ENCODE measurements at regions not wholly inside any gene's neighbourhood (a gene's known extent, or its start where the extent isn't known, plus 50 kb on each side); places are given as distances from the start of the nearest gene placed in this dataset.

DNA sequence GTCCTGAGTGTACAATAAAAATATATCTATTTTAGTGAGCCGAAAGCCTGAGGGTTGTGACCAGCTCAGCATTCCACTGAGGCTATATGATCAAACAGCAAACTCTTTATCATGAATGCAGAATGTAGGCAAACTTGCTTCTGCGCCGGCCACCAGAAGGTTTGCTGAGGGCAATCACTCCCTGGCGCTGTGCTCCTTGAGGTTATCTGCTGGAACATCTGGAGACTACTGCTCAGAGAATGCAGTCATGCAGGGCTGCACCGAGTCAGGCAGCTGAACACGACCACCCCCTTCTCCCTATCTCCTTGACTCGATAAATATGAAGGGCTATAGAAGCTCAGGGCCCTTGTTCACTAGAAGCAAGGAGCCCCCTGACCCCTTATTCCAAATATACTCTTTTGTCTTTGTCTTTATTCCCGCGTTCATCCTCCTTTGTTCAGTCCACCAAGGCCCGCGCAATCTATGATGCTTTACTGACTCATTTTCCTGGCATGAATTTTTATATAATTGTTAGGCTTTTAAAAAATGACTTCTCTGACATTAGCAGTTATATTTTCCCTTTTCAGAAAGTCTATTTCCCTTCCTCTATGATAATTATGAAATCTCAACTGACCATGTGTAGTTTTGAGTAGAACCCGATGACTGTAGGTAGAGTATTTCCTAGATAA lies 1089.3 kb downstream of the SLC16A7 start:
- H3K9me3 ChIP-seq (replicated peaks; ENCODE audit: control insufficient read depth, low read depth, low read length): peaks cover 15% of the 10 kb centered on the region
- H3K4me3 ChIP-seq (ENCODE audit: low read length): no peak overlapping the region
- H3K27me3 ChIP-seq (ENCODE audit: control insufficient read depth, insufficient read depth, low read length): no peaks in the 10 kb centered on the region
- WGBS (ENCODE audit: insufficient coverage): 54% methylated on average over 5 of the region's 12 CpGs
- H3K4me1 ChIP-seq (ENCODE audit: control insufficient read depth, insufficient read depth, low read length): no peaks in the 10 kb centered on the region
- H3K27ac ChIP-seq (ENCODE audit: low read length): no peak overlapping the region
- no peak for DNase-seq
- no peaks in the 10 kb centered on the region for H3K36me3 ChIP-seq (ENCODE audit: control insufficient read depth, insufficient read depth, low read length)

DNA sequence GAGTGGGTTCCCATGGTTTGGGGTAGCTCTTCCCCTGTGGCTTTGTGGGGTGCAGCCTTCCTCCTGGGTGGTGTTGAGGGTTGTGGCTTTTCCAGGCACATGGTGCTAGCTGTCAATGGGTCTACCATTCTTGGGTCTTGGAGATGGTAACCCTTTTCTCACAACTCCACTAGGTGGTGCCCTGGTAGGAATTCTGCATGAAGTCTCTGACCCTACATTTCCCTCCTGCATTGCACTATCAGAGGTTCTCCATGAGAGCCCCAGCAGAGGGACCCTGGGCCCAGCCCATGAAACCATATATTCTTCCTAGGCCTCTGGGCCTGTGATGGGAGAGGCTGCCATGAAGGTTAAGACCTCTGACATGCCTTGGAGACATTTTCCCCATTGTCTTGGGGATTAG lies 1093.3 kb downstream of the SLC16A7 start:
- no peak overlapping the region for H3K4me3 ChIP-seq (ENCODE audit: low read length)
- H3K27me3 ChIP-seq (ENCODE audit: control insufficient read depth, insufficient read depth, low read length): no peaks in the 10 kb centered on the region
- no peaks in the 10 kb centered on the region for H3K36me3 ChIP-seq (ENCODE audit: control insufficient read depth, insufficient read depth, low read length)
- DNase-seq: no peak
- H3K9me3 ChIP-seq (replicated peaks; ENCODE audit: control insufficient read depth, low read depth, low read length): peaks cover 10% of the 10 kb centered on the region
- no peaks in the 10 kb centered on the region for H3K4me1 ChIP-seq (ENCODE audit: control insufficient read depth, insufficient read depth, low read length)
- no peak overlapping the region for H3K27ac ChIP-seq (ENCODE audit: low read length)

DNA sequence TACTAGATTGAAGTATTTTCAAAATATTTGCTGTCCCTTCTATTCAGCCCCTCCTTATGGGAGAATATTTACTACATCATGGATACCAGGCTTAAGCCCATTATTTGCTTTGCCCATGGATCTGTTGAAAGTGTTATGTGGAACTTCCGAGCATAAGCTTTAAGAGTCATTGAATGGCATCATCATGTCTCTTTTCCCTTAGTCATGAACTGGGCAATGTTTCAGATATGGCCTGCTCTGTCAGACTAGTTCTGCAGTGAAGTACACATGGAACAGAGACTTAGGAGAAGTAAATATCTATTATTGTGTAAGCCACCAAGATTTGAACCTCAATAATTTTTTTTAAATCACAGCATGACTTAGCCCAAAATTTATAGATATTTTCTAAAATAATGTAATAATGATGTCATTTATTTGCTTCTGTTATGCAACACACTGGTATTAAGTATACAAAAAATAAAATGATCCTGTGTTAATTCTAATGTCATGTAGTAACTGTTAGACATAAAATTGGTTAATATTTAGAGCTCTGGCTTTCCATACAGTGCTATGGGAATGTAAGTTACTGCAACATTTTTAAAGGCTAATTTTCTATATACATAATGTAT lies 1097.3 kb downstream of the SLC16A7 start:
- no CpG with 5 or more reads among the region's 1 CpG for WGBS (ENCODE audit: insufficient coverage)

GRCh38 chr12:60704171-60704914 lies 1108.5 kb downstream of the SLC16A7 start:
- H3K27me3 ChIP-seq (ENCODE audit: control insufficient read depth, insufficient read depth, low read length): no peaks in the 10 kb centered on the region
- H3K36me3 ChIP-seq (ENCODE audit: control insufficient read depth, insufficient read depth, low read length): no peaks in the 10 kb centered on the region
- no peak overlapping the region for H3K4me3 ChIP-seq (ENCODE audit: low read length)
- H3K4me1 ChIP-seq (ENCODE audit: control insufficient read depth, insufficient read depth, low read length): no peaks in the 10 kb centered on the region
- no peak for DNase-seq
- H3K27ac ChIP-seq (ENCODE audit: low read length): no peak overlapping the region
- no peaks in the 10 kb centered on the region for H3K9me3 ChIP-seq (replicated peaks; ENCODE audit: control insufficient read depth, low read depth, low read length)
- 82% methylated on average over 2 of the region's 4 CpGs for WGBS (ENCODE audit: insufficient coverage)

More for the DNA sequence above, 1097.3 kb downstream of the SLC16A7 start:
- Histone ChIP-seq H3K9me3 (replicated peaks; ENCODE audit: control insufficient read depth, low read depth, low read length) (peaks cover 10% of the 10 kb centered on the region), H3K36me3 (ENCODE audit: control insufficient read depth, insufficient read depth, low read length) (no peaks in the 10 kb centered on the region), H3K4me3 (ENCODE audit: low read length) (no peak overlapping the region), H3K4me1 (ENCODE audit: control insufficient read depth, insufficient read depth, low read length) (no peaks in the 10 kb centered on the region), H3K27ac (ENCODE audit: low read length) (no peak overlapping the region), H3K27me3 (ENCODE audit: control insufficient read depth, insufficient read depth, low read length) (no peaks in the 10 kb centered on the region)
- DNase-seq: no peak

- Histone ChIP-seq H3K27me3 (ENCODE audit: control insufficient read depth, insufficient read depth, low read length) (no peaks in the 10 kb centered on the region), H3K9me3 (replicated peaks; ENCODE audit: control insufficient read depth, low read depth, low read length) (no peaks in the 10 kb centered on the region), H3K27ac (ENCODE audit: low read length) (no peak overlapping the region), H3K4me3 (ENCODE audit: low read length) (no peak overlapping the region), H3K36me3 (ENCODE audit: control insufficient read depth, insufficient read depth, low read length) (no peaks in the 10 kb centered on the region), H3K4me1 (ENCODE audit: control insufficient read depth, insufficient read depth, low read length) (no peaks in the 10 kb centered on the region)
- DNase-seq: no peak
- no CpG with 5 or more reads among the region's 1 CpG for WGBS (ENCODE audit: insufficient coverage)
Measured at GRCh38 chr12:60710246-60710645, 1114.4 kb downstream of the SLC16A7 start.

GRCh38 chr12:60714141-60714900 lies 1118.5 kb downstream of the SLC16A7 start:
- H3K9me3 ChIP-seq (replicated peaks; ENCODE audit: control insufficient read depth, low read depth, low read length): no peaks in the 10 kb centered on the region
- no CpG with 5 or more reads among the region's 5 CpGs for WGBS (ENCODE audit: insufficient coverage)
- H3K27ac ChIP-seq (ENCODE audit: low read length): no peak overlapping the region
- no peak for DNase-seq
- no peaks in the 10 kb centered on the region for H3K27me3 ChIP-seq (ENCODE audit: control insufficient read depth, insufficient read depth, low read length)
- no peak overlapping the region for H3K4me3 ChIP-seq (ENCODE audit: low read length)
- no peaks in the 10 kb centered on the region for H3K36me3 ChIP-seq (ENCODE audit: control insufficient read depth, insufficient read depth, low read length)
- no peaks in the 10 kb centered on the region for H3K4me1 ChIP-seq (ENCODE audit: control insufficient read depth, insufficient read depth, low read length)

- H3K27me3 ChIP-seq (ENCODE audit: control insufficient read depth, insufficient read depth, low read length): no peaks in the 10 kb centered on the region
- no CpG with 5 or more reads among the region's 1 CpG for WGBS (ENCODE audit: insufficient coverage)
- no peak for DNase-seq
- H3K36me3 ChIP-seq (ENCODE audit: control insufficient read depth, insufficient read depth, low read length): no peaks in the 10 kb centered on the region
- H3K9me3 ChIP-seq (replicated peaks; ENCODE audit: control insufficient read depth, low read depth, low read length): peaks cover 2% of the 10 kb centered on the region
- H3K4me3 ChIP-seq (ENCODE audit: low read length): no peak overlapping the region
- no peaks in the 10 kb centered on the region for H3K4me1 ChIP-seq (ENCODE audit: control insufficient read depth, insufficient read depth, low read length)
- H3K27ac ChIP-seq (ENCODE audit: low read length): no peak overlapping the region
Measured at GRCh38 chr12:60724475-60724874, 1128.6 kb downstream of the SLC16A7 start.

DNA sequence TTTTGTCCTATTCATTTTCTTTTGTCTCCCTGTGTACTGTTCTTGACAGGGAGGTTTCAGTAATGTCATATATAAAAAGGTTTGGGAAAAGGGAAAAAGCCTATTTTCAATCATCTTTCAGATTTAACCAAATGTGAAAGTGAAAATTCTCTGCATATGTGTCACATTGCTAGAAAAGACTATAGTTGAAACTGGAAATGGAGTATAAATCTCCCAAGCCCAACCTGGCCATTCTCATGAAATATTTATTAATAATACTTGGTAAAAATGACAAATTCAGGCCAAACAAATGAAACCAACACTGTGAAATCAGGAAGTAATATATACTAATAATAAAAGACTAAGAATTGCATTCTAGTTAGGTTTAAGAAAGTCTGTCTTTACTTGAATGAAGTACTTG lies 1129.2 kb downstream of the SLC16A7 start:
- Histone ChIP-seq H3K9me3 (replicated peaks; ENCODE audit: control insufficient read depth, low read depth, low read length) (peaks cover 2% of the 10 kb centered on the region), H3K4me3 (ENCODE audit: low read length) (no peak overlapping the region), H3K4me1 (ENCODE audit: control insufficient read depth, insufficient read depth, low read length) (no peaks in the 10 kb centered on the region), H3K36me3 (ENCODE audit: control insufficient read depth, insufficient read depth, low read length) (no peaks in the 10 kb centered on the region), H3K27ac (ENCODE audit: low read length) (no peak overlapping the region), H3K27me3 (ENCODE audit: control insufficient read depth, insufficient read depth, low read length) (no peaks in the 10 kb centered on the region)
- DNase-seq: no peak

DNA sequence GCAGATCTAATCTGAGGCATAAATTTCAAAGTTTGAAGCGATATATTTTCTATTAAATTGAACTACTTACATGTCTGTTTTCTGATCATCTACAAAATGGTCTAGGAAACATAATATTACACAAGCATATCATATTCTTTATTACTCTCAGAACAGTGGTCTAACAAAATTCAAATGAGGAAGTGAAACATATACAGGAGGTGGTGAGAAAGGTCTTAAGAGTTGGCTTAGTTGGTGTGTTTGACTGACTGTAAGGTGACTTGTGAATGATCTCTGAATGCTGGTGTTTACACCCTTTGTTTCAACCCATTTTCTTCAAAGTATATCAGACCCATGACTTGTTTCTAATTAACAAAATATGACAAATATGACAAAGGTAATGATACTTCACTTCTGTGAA lies 1156.8 kb downstream of the SLC16A7 start:
- Histone ChIP-seq H3K36me3 (ENCODE audit: control insufficient read depth, insufficient read depth, low read length) (no peaks in the 10 kb centered on the region), H3K4me3 (ENCODE audit: low read length) (no peak overlapping the region), H3K27ac (ENCODE audit: low read length) (no peak overlapping the region), H3K9me3 (replicated peaks; ENCODE audit: control insufficient read depth, low read depth, low read length) (peaks cover 3% of the 10 kb centered on the region), H3K4me1 (ENCODE audit: control insufficient read depth, insufficient read depth, low read length) (no peaks in the 10 kb centered on the region), H3K27me3 (ENCODE audit: control insufficient read depth, insufficient read depth, low read length) (no peaks in the 10 kb centered on the region)
- DNase-seq: no peak
- WGBS (ENCODE audit: insufficient coverage): no CpG with 5 or more reads among the region's 1 CpG

- no peaks in the 10 kb centered on the region for H3K36me3 ChIP-seq (ENCODE audit: control insufficient read depth, insufficient read depth, low read length)
- DNase-seq: no peak
- WGBS (ENCODE audit: insufficient coverage): no CpG with 5 or more reads among the region's 1 CpG
Measured at GRCh38 chr12:60758224-60758623, 1162.4 kb downstream of the SLC16A7 start.

More at GRCh38 chr12:60758224-60758623, 1162.4 kb downstream of the SLC16A7 start:
- Histone ChIP-seq H3K4me1 (ENCODE audit: control insufficient read depth, insufficient read depth, low read length) (no peaks in the 10 kb centered on the region), H3K27me3 (ENCODE audit: control insufficient read depth, insufficient read depth, low read length) (no peaks in the 10 kb centered on the region), H3K27ac (ENCODE audit: low read length) (no peak overlapping the region), H3K9me3 (replicated peaks; ENCODE audit: control insufficient read depth, low read depth, low read length) (no peaks in the 10 kb centered on the region), H3K4me3 (ENCODE audit: low read length) (no peak overlapping the region)

Measured in muscle of leg (tissue), 3 donors.